ENCODE measurements at regions not wholly inside any gene's neighbourhood (a gene's known extent, or its start where the extent isn't known, plus 50 kb on each side); places are given as distances from the start of the nearest gene placed in this dataset.
A peak's percentile ranks its signal among the peaks of the same experiment; 100 is the strongest.
"Not testable (repeated sequence)": the region's sequence is repeated elsewhere in the genome, so short reads cannot be mapped to it uniquely, and the experiment has no call there.

- DNase-seq (ENCODE audit: extremely low read depth, low read depth, low spot score), result not testable (repeated sequence)
These were observed 159.4 kb downstream of the SKIDA1 start for GRCh38 chr10:21366108-21366507.

- peak; percentile 93 for DNase-seq (ENCODE audit: extremely low read depth, low read depth, low spot score)
These were observed 161.0 kb downstream of the SKIDA1 start for GRCh38 chr10:21364196-21365114.

GRCh38 chr10:21363731-21364104 lies 161.8 kb downstream of the SKIDA1 start:
- DNase-seq (ENCODE audit: extremely low read depth, low read depth, low spot score), result no peak

- no peak for DNase-seq (ENCODE audit: extremely low read depth, low read depth, low spot score)
These were observed 162.3 kb downstream of the SKIDA1 start for GRCh38 chr10:21363092-21363730.

- no peak for DNase-seq (ENCODE audit: extremely low read depth, low read depth, low spot score)
These were observed 166.3 kb downstream of the SKIDA1 start for GRCh38 chr10:21359202-21359601.

GRCh38 chr10:21355591-21356011 lies 169.9 kb downstream of the SKIDA1 start:
- no peak for DNase-seq (ENCODE audit: extremely low read depth, low read depth, low spot score)

- no peak for DNase-seq (ENCODE audit: extremely low read depth, low read depth, low spot score)
These were observed 172.6 kb downstream of the SKIDA1 start for GRCh38 chr10:21352886-21353285.

GRCh38 chr10:21351594-21351993 lies 173.9 kb downstream of the SKIDA1 start:
- not testable (repeated sequence) for DNase-seq (ENCODE audit: extremely low read depth, low read depth, low spot score)

GRCh38 chr10:21349912-21350286 lies 175.6 kb downstream of the SKIDA1 start:
- no peak for DNase-seq (ENCODE audit: extremely low read depth, low read depth, low spot score)

- DNase-seq (ENCODE audit: extremely low read depth, low read depth, low spot score), result no peak
These were observed 177.7 kb downstream of the SKIDA1 start for GRCh38 chr10:21347785-21348170.

- no peak for DNase-seq (ENCODE audit: extremely low read depth, low read depth, low spot score)
These were observed 178.3 kb downstream of the SKIDA1 start for GRCh38 chr10:21347043-21347784.

GRCh38 chr10:21343087-21343486 lies 182.4 kb downstream of the SKIDA1 start:
- DNase-seq (ENCODE audit: extremely low read depth, low read depth, low spot score), result no peak

- not testable (repeated sequence) for DNase-seq (ENCODE audit: extremely low read depth, low read depth, low spot score)
These were observed 183.0 kb downstream of the SKIDA1 start for GRCh38 chr10:21342499-21342898.

- DNase-seq (ENCODE audit: extremely low read depth, low read depth, low spot score), result no peak
These were observed 185.2 kb downstream of the SKIDA1 start for GRCh38 chr10:21340331-21340730.

- DNase-seq (ENCODE audit: extremely low read depth, low read depth, low spot score), result no peak
These were observed 188.2 kb downstream of the SKIDA1 start for GRCh38 chr10:21337171-21337792.

- DNase-seq (ENCODE audit: extremely low read depth, low read depth, low spot score), result peak; percentile 94
These were observed 188.9 kb downstream of the SKIDA1 start for GRCh38 chr10:21336476-21337170.

GRCh38 chr10:21334891-21335696 lies 190.4 kb downstream of the SKIDA1 start:
- DNase-seq (ENCODE audit: extremely low read depth, low read depth, low spot score), result no peak

GRCh38 chr10:21330628-21331020 lies 194.9 kb downstream of the SKIDA1 start:
- DNase-seq (ENCODE audit: extremely low read depth, low read depth, low spot score), result peak; percentile 98

GRCh38 chr10:21329995-21330627 lies 195.4 kb downstream of the SKIDA1 start:
- peak; percentile 96 for DNase-seq (ENCODE audit: extremely low read depth, low read depth, low spot score)
